ENCODE measurements at regions not wholly inside any gene's neighbourhood (a gene's known extent, or its start where the extent isn't known, plus 50 kb on each side); places are given as distances from the start of the nearest gene placed in this dataset.

- no peak for TF ChIP-seq POLR2AphosphoS5 (IDR thresholded peaks at IDR 0.05)
- no peak for TF ChIP-seq CTCF (IDR thresholded peaks at IDR 0.05)
- no peak for TF ChIP-seq POLR2A (IDR thresholded peaks at IDR 0.05)
Observed at GRCh38 chr2:104664672-104665071, 189.2 kb upstream of the POU3F3 start.
